Caco-2 (cell line): ENCODE measurements at regions not wholly inside any gene's neighbourhood (a gene's known extent, or its start where the extent isn't known, plus 50 kb on each side); places are given as distances from the start of the nearest gene placed in this dataset.

ENCODE experiments used
- BruUV-seq: library from RNA; stranded (reverse); fragments of 400-500 nt; replicated peaks from 2 replicates; lab custom pipeline; 2021; lab: Mats Ljungman, UMichigan
- CTCF ChIA-PET: fragments of 300-600 bp; sonication (Branson Sonifier 250); formaldehyde crosslinking; loops from one replicate; lab custom pipeline; 2022; ENCODE audit warnings: antibody characterized with exemption; lab: Charles Lee
- POLR2A ChIA-PET: fragments of 300-600 bp; sonication (Branson Sonifier 250); formaldehyde crosslinking; loops from one replicate; lab custom pipeline; 2022; ENCODE audit warnings: antibody characterized with exemption; lab: Charles Lee
- DNase-seq, 2 experiments: peaks; one replicate each; pipeline versions ENCODE4 v3.0.0 to v3.0.0-alpha.2; 2020 to 2022
- H3K27me3 ChIP-seq: replicated peaks from 2 replicates; pipeline ENCODE4 v1.6.0; 2011; ENCODE audit warnings: low read length; ENCODE audit not compliant: control insufficient read depth, insufficient read depth
- H3K36me3 ChIP-seq: 2 replicates; pipeline ENCODE4 v1.5.1; 2011; ENCODE audit warnings: low read length; ENCODE audit not compliant: control insufficient read depth, insufficient read depth
- H3K4me1 ChIP-seq: fragments of 250-450 bp; sonication (Bioruptor Pico); 2 replicates; pipeline ENCODE4 v1.5.1; 2020; ENCODE audit warnings: mild to moderate bottlenecking
- H3K4me3 ChIP-seq: 2 replicates; pipeline ENCODE4 v1.5.1; 2011; ENCODE audit warnings: low read depth, mild to moderate bottlenecking, control low read depth, low read length
- H3K9me3 ChIP-seq: fragments of 250-450 bp; sonication (Bioruptor Pico); 2 replicates; pipeline ENCODE4 v1.5.1; 2020; ENCODE audit warnings: mild to moderate bottlenecking, moderate library complexity
- H3K27ac Mint-ChIP-seq: one replicate; pipeline ENCODE4 v1.8.0; 2022; ENCODE audit warnings: mixed read lengths; ENCODE audit not compliant: unreplicated experiment
- H3K27me3 Mint-ChIP-seq: one replicate; pipeline ENCODE4 v1.8.0; 2022; ENCODE audit warnings: mixed read lengths; ENCODE audit not compliant: insufficient read depth, unreplicated experiment
- H3K36me3 Mint-ChIP-seq: one replicate; pipeline ENCODE4 v1.8.0; 2022; ENCODE audit warnings: mild to moderate bottlenecking, mixed read lengths; ENCODE audit not compliant: insufficient read depth, unreplicated experiment
- H3K4me1 Mint-ChIP-seq: one replicate; pipeline ENCODE4 v1.8.0; 2022; ENCODE audit warnings: low read depth, mixed read lengths; ENCODE audit not compliant: unreplicated experiment
- H3K4me3 Mint-ChIP-seq: one replicate; pipeline ENCODE4 v1.8.0; 2022; ENCODE audit warnings: mild to moderate bottlenecking, moderate library complexity, mixed read lengths; ENCODE audit not compliant: unreplicated experiment
- H3K9me3 Mint-ChIP-seq: one replicate; pipeline ENCODE4 v1.8.0; 2022; ENCODE audit warnings: mixed read lengths; ENCODE audit not compliant: unreplicated experiment
- intact Hi-C: fragments of 100-400 bp; cut with micrococcal nuclease; formaldehyde crosslinking; loops from one replicate; pipeline ENCODE4 v1.10.0; 2022; ENCODE audit not compliant: unreplicated experiment
- TF ChIP-seq, protein P1 (sequence below), 2 experiments: fragments of 200-600 bp in 1 of 2; IDR thresholded peaks; 1 replicate in 1 of 2; 2 replicates in 1 of 2; pipeline versions ENCODE4 v1.5.1 to v1.8.0; 2011 to 2022; ENCODE audit warnings: antibody characterized with exemption in 1 of 2, control low read depth in 1 of 2, inconsistent platforms in 1 of 2, low read depth in 1 of 2, low read length in 1 of 2, mild to moderate bottlenecking in 1 of 2, moderate library complexity in 1 of 2; ENCODE audit not compliant: insufficient read depth in 1 of 2, severe bottlenecking in 1 of 2, unreplicated experiment in 1 of 2

DNA sequence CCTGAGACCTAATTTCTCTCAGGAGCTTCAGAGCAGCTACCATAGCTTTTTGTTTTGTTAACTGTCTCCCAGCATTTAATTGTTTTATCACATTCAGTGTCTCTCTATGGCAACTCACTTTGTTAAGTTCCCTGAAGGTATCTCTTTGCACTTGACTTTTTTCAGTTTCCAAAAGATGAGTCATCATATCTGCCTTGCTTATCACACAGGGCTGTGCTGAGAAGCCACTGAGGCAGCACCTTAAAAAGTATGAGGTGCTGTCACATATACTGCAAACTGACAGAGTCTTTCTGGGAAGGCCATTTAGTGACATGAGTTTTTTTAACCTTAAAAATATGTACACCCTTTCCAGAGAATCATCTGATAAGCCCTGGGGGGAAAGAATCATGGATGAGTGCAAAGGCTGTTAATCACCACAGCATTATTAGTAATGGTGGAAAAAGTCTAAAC, 56.8 kb downstream of the PPP1R3C start:
- ChIA-PET POLR2A (no interaction called here), CTCF (no interaction called here)
- Histone ChIP-seq H3K4me1 (no peaks in the 10 kb centered on the region), H3K9me3 (peaks cover 2% of the 10 kb centered on the region; the same call in 1 of the 2 replicates), H3K4me3 (no peak overlapping the region), H3K36me3 (no peaks in the 10 kb centered on the region), H3K27me3 (peaks cover 1% of the 10 kb centered on the region)
- no peaks in the 10 kb centered on the region for H3K4me1 Mint-ChIP-seq
- no peak overlapping the region for H3K27ac Mint-ChIP-seq
- DNase-seq, result no peak
- H3K9me3 Mint-ChIP-seq, result peaks cover 10% of the 10 kb centered on the region
- no peak overlapping the region for H3K4me3 Mint-ChIP-seq
- no TSS peak for BruUV-seq
- no peaks in the 10 kb centered on the region for H3K36me3 Mint-ChIP-seq
- intact Hi-C loops, result no loop called here
- no peaks in the 10 kb centered on the region for H3K27me3 Mint-ChIP-seq
- TF ChIP-seq, protein P1, sequence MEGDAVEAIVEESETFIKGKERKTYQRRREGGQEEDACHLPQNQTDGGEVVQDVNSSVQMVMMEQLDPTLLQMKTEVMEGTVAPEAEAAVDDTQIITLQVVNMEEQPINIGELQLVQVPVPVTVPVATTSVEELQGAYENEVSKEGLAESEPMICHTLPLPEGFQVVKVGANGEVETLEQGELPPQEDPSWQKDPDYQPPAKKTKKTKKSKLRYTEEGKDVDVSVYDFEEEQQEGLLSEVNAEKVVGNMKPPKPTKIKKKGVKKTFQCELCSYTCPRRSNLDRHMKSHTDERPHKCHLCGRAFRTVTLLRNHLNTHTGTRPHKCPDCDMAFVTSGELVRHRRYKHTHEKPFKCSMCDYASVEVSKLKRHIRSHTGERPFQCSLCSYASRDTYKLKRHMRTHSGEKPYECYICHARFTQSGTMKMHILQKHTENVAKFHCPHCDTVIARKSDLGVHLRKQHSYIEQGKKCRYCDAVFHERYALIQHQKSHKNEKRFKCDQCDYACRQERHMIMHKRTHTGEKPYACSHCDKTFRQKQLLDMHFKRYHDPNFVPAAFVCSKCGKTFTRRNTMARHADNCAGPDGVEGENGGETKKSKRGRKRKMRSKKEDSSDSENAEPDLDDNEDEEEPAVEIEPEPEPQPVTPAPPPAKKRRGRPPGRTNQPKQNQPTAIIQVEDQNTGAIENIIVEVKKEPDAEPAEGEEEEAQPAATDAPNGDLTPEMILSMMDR (IDR thresholded peaks at IDR 0.05; ENCODE audit: insufficient read depth in 1 of 2, low read depth in 1 of 2, low read length in 1 of 2, severe bottlenecking in 1 of 2, unreplicated experiment in 1 of 2), result no peak

DNA sequence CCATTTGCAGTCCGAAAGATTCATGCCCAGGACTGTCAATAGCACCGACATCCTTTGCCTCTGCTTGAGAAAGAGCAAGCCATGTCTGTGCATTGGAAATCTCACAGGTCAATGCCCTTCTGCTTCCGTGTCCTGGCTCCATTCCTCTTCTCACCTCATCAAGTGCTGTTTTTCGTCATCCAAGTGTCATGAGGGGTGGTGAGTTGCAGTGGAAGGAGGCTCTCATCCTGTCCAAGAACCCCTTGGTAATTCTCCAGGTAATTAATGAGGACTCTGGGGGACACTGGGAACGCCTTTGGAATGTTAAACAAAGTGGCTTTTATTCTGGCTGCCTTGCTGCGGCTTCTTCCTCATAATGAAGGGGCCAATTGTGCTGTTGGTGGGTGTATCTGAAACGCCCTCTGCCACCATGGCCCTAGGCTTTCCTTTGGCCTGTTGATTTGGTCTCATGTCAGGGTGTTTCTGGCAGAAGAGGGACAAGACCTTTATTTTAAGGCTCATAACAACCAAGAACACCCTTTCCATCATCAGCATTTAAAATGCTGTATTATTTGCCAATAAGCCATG, 57.7 kb downstream of the PPP1R3C start:
- H3K36me3 ChIP-seq, result no peaks in the 10 kb centered on the region
- peaks cover 1% of the 10 kb centered on the region for H3K27me3 ChIP-seq
- CTCF ChIA-PET, result no interaction called here
- no peak for DNase-seq
- Mint-ChIP-seq H3K9me3 (peaks cover 10% of the 10 kb centered on the region), H3K27me3 (no peaks in the 10 kb centered on the region), H3K4me1 (no peaks in the 10 kb centered on the region), H3K27ac (no peak overlapping the region), H3K36me3 (no peaks in the 10 kb centered on the region), H3K4me3 (no peak overlapping the region)
- intact Hi-C loops, result no loop called here
- no TSS peak for BruUV-seq
- H3K9me3 ChIP-seq, result peaks cover 5% of the 10 kb centered on the region; the same call in 1 of the 2 replicates
- TF ChIP-seq, protein P1 (IDR thresholded peaks at IDR 0.05; ENCODE audit: insufficient read depth in 1 of 2, low read depth in 1 of 2, low read length in 1 of 2, severe bottlenecking in 1 of 2, unreplicated experiment in 1 of 2), result no peak
- H3K4me1 ChIP-seq, result no peaks in the 10 kb centered on the region
- H3K4me3 ChIP-seq, result no peak overlapping the region
- POLR2A ChIA-PET, result no interaction called here

DNA sequence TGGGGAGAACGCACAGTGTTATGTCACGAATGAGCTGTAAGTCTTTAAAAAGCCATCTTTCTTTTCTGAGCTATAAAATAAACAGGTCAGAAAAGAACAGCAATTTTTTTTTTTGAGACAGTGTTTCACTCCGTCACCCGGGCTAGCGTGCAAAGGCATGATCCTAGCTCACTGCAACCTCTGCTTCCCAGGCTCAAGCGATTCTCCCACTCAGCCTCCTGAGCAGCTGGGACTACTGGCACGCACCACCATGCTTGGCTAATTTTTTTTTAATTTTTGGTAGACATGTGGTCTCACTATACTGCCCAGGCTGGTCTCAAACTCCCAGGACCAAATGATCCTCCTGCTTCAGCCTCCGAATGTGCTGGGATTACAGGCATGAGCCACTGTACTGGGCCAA, 58.6 kb downstream of the PPP1R3C start:
- H3K4me1 Mint-ChIP-seq, result no peaks in the 10 kb centered on the region
- TF ChIP-seq, protein P1 (IDR thresholded peaks at IDR 0.05; ENCODE audit: insufficient read depth in 1 of 2, low read depth in 1 of 2, low read length in 1 of 2, severe bottlenecking in 1 of 2, unreplicated experiment in 1 of 2), result no peak
- DNase-seq, result no peak
- H3K9me3 ChIP-seq, result peaks cover 5% of the 10 kb centered on the region; the same call in 1 of the 2 replicates
- ChIA-PET CTCF (no interaction called here), POLR2A (no interaction called here)
- H3K27ac Mint-ChIP-seq, result no peak overlapping the region
- no peak overlapping the region for H3K4me3 Mint-ChIP-seq
- intact Hi-C loops, result no loop called here
- H3K4me3 ChIP-seq, result no peak overlapping the region
- no peaks in the 10 kb centered on the region for H3K36me3 Mint-ChIP-seq
- no peaks in the 10 kb centered on the region for H3K36me3 ChIP-seq
- no peaks in the 10 kb centered on the region for H3K27me3 Mint-ChIP-seq
- H3K9me3 Mint-ChIP-seq, result peaks cover 10% of the 10 kb centered on the region
- BruUV-seq, result no TSS peak
- H3K27me3 ChIP-seq, result no peaks in the 10 kb centered on the region
- no peaks in the 10 kb centered on the region for H3K4me1 ChIP-seq
